ENCODE measurements at regions not wholly inside any gene's neighbourhood (a gene's known extent, or its start where the extent isn't known, plus 50 kb on each side); places are given as distances from the start of the nearest gene placed in this dataset.

- no peak for DNase-seq (ENCODE audit: low read depth, low spot score)
- CTCF ChIA-PET = interaction anchor here (1.3 kb wide), 1 partner anchor 624 kb away, joined by 3 read pairs; no protein-coding TSS in a partner anchor
- no peak overlapping the region for H3K4me3 ChIP-seq (ENCODE audit: low read depth, low read length)
- POLR2A ChIA-PET = no interaction called here
- TF ChIP-seq, protein P1, sequence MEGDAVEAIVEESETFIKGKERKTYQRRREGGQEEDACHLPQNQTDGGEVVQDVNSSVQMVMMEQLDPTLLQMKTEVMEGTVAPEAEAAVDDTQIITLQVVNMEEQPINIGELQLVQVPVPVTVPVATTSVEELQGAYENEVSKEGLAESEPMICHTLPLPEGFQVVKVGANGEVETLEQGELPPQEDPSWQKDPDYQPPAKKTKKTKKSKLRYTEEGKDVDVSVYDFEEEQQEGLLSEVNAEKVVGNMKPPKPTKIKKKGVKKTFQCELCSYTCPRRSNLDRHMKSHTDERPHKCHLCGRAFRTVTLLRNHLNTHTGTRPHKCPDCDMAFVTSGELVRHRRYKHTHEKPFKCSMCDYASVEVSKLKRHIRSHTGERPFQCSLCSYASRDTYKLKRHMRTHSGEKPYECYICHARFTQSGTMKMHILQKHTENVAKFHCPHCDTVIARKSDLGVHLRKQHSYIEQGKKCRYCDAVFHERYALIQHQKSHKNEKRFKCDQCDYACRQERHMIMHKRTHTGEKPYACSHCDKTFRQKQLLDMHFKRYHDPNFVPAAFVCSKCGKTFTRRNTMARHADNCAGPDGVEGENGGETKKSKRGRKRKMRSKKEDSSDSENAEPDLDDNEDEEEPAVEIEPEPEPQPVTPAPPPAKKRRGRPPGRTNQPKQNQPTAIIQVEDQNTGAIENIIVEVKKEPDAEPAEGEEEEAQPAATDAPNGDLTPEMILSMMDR (IDR thresholded peaks at IDR 0.05; ENCODE audit: insufficient read depth, low read length, missing control alignments) = no peak
Measured at GRCh38 chr5:153340738-153341137, 149.7 kb upstream of the GRIA1 start.

DNA sequence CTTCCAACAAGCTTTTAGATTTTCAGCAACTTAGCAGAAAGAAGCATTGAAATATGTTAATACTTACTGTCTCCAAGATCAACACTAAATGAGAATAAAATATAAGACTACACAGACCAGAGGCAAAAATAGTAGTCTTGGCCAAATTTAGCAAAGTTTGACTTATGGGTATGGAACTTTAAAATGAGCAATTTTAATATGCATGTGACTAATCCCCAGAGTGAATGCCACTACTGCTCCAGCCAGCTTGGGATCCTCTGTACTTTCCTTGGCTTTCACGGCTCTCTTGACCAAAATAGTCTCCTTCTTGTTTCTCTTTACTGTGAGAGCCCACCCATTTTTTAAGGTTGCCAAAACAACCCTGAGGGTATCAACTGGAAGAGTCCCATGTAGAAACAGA is 148.0 kb upstream of the GRIA1 start:
- DNase-seq (ENCODE audit: low read depth, low spot score) = no peak
- ChIA-PET POLR2A (no interaction called here), CTCF (interaction anchor here (0.6 kb wide), 1 partner anchor 106 kb away, joined by 3 read pairs; no protein-coding TSS in a partner anchor)
- TF ChIP-seq, protein P1 (IDR thresholded peaks at IDR 0.05; ENCODE audit: insufficient read depth, low read length, missing control alignments) = no peak
- H3K4me3 ChIP-seq (ENCODE audit: low read depth, low read length) = no peak overlapping the region

DNA sequence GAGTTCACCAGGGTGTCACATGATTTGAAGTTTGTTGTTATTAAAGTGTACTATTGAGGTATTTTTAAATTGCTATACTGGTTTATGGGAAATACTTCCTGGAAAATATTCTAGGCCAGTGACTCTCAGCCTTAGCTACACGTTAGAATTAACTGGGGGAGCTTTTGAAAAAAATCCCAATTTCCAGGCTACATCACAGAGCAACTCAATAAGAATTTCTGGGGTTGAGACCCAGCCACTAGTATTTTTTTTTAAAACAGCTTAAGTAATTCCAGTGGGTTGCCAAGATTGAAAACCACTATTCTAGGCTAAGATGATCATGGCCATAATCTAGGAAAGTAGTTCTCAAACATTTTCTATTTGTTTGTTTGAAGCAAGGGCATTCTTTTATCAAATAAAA is 142.9 kb upstream of the GRIA1 start:
- POLR2A ChIA-PET = no interaction called here
- no peak for DNase-seq (ENCODE audit: low read depth, low spot score)
- CTCF ChIA-PET = no interaction called here
- TF ChIP-seq, protein P1 (IDR thresholded peaks at IDR 0.05; ENCODE audit: insufficient read depth, low read length, missing control alignments) = no peak
- no peak overlapping the region for H3K4me3 ChIP-seq (ENCODE audit: low read depth, low read length)

- ChIA-PET POLR2A (no interaction called here), CTCF (no interaction called here)
- TF ChIP-seq, protein P1 (IDR thresholded peaks at IDR 0.05; ENCODE audit: insufficient read depth, low read length, missing control alignments) = no peak
- H3K4me3 ChIP-seq (ENCODE audit: low read depth, low read length) = no peak overlapping the region
- DNase-seq (ENCODE audit: low read depth, low spot score) = no peak
Measured at GRCh38 chr5:153350175-153350883, 140.1 kb upstream of the GRIA1 start.

GRCh38 chr5:153352685-153353219 is 137.7 kb upstream of the GRIA1 start:
- no peak overlapping the region for H3K4me3 ChIP-seq (ENCODE audit: low read depth, low read length)
- ChIA-PET CTCF (no interaction called here), POLR2A (no interaction called here)
- TF ChIP-seq, protein P1 (IDR thresholded peaks at IDR 0.05; ENCODE audit: insufficient read depth, low read length, missing control alignments) = no peak
- no peak for DNase-seq (ENCODE audit: low read depth, low spot score)

- POLR2A ChIA-PET = no interaction called here
- DNase-seq (ENCODE audit: low read depth, low spot score) = no peak
- CTCF ChIA-PET = no interaction called here
- H3K4me3 ChIP-seq (ENCODE audit: low read depth, low read length) = no peak overlapping the region
- TF ChIP-seq, protein P1 (IDR thresholded peaks at IDR 0.05; ENCODE audit: insufficient read depth, low read length, missing control alignments) = no peak
Measured at GRCh38 chr5:153357493-153358112, 132.9 kb upstream of the GRIA1 start.
